GM06990 (cell line): ENCODE measurements at regions not wholly inside any gene's neighbourhood (a gene's known extent, or its start where the extent isn't known, plus 50 kb on each side); places are given as distances from the start of the nearest gene placed in this dataset.
"Not testable (repeated sequence)": the region's sequence is repeated elsewhere in the genome, so short reads cannot be mapped to it uniquely, and the experiment has no call there.

ENCODE experiments used
- DNase-seq: peaks from one replicate; pipeline ENCODE4 v3.0.0-alpha.2; 2011; ENCODE audit not compliant: insufficient read length; ENCODE audit errors: extremely low read depth
- H3K27me3 ChIP-seq: replicated peaks from 2 replicates; pipeline ENCODE4 v1.6.0; 2011; ENCODE audit warnings: low read length; ENCODE audit not compliant: control insufficient read depth, insufficient read depth
- H3K36me3 ChIP-seq: 2 replicates; pipeline ENCODE4 v1.5.1; 2011; ENCODE audit warnings: low read length; ENCODE audit not compliant: control insufficient read depth, insufficient read depth
- H3K4me3 ChIP-seq: replicated peaks from 2 replicates; pipeline ENCODE4 v1.5.1; 2011; ENCODE audit warnings: low read depth, mild to moderate bottlenecking, control low read depth, low read length
- CTCF ChIP-seq: IDR thresholded peaks from 2 replicates; pipeline ENCODE4 v1.5.1; 2011; ENCODE audit warnings: low read length, control low read depth, mild to moderate bottlenecking, inconsistent platforms; ENCODE audit not compliant: insufficient read depth, poor library complexity, severe bottlenecking

- Histone ChIP-seq H3K4me3 (no peak overlapping the region), H3K36me3 (no peaks in the 10 kb centered on the region), H3K27me3 (no peaks in the 10 kb centered on the region)
- TF ChIP-seq CTCF, result no peak
- DNase-seq, result no peak
Measured at GRCh38 chr18:14935210-14935609, 187.2 kb downstream of the ANKRD30B start.

GRCh38 chr18:14936313-14936712, 188.3 kb downstream of the ANKRD30B start:
- Histone ChIP-seq H3K27me3 (no peaks in the 10 kb centered on the region), H3K4me3 (no peak overlapping the region), H3K36me3 (no peaks in the 10 kb centered on the region)
- no peak for DNase-seq
- TF ChIP-seq CTCF, result no peak

GRCh38 chr18:14937271-14937670, 189.3 kb downstream of the ANKRD30B start:
- TF ChIP-seq CTCF, result no peak
- no peak overlapping the region for H3K4me3 ChIP-seq
- no peaks in the 10 kb centered on the region for H3K27me3 ChIP-seq
- no peaks in the 10 kb centered on the region for H3K36me3 ChIP-seq
- no peak for DNase-seq

- H3K4me3 ChIP-seq, result no peak overlapping the region
- no peak for DNase-seq
- no peak for TF ChIP-seq CTCF
Measured at GRCh38 chr18:14939141-14939540, 191.2 kb downstream of the ANKRD30B start.

GRCh38 chr18:14940106-14940505, 192.1 kb downstream of the ANKRD30B start:
- not testable (repeated sequence) for H3K36me3 ChIP-seq, H3K27me3 ChIP-seq, DNase-seq, H3K4me3 ChIP-seq

More at GRCh38 chr18:14939141-14939540, 191.2 kb downstream of the ANKRD30B start:
- H3K27me3 ChIP-seq, result no peaks in the 10 kb centered on the region
- H3K36me3 ChIP-seq, result no peaks in the 10 kb centered on the region

- DNase-seq, result no peak
- no peak for TF ChIP-seq CTCF
- no peak overlapping the region for H3K4me3 ChIP-seq
- no peaks in the 10 kb centered on the region for H3K27me3 ChIP-seq
- no peaks in the 10 kb centered on the region for H3K36me3 ChIP-seq
Measured at GRCh38 chr18:14940735-14941134, 192.8 kb downstream of the ANKRD30B start.
